HG02870 (cell line): ENCODE measurements at regions not wholly inside any gene's neighbourhood (a gene's known extent, or its start where the extent isn't known, plus 50 kb on each side); places are given as distances from the start of the nearest gene placed in this dataset.

Experiments
- ATAC-seq: cut with Tn5 transposase; IDR thresholded peaks from one replicate; pipeline ENCODE4 v1.9.1; 2021; ENCODE audit warnings: mild to moderate bottlenecking, moderate library complexity; ENCODE audit not compliant: unreplicated experiment

GRCh38 chr3:5068531-5069050 lies 53.5 kb upstream of the ARL8B start:
- ATAC-seq, result no peak

GRCh38 chr3:5069627-5070026 lies 52.5 kb upstream of the ARL8B start:
- ATAC-seq, result no peak

GRCh38 chr3:5071061-5071460 lies 51.0 kb upstream of the ARL8B start:
- ATAC-seq, result no peak

- ATAC-seq, result no peak
Observed at GRCh38 chr3:5072100-5072816, 49.8 kb upstream of the ARL8B start.
